ENCODE measurements at regions not wholly inside any gene's neighbourhood (a gene's known extent, or its start where the extent isn't known, plus 50 kb on each side); places are given as distances from the start of the nearest gene placed in this dataset.

DNA sequence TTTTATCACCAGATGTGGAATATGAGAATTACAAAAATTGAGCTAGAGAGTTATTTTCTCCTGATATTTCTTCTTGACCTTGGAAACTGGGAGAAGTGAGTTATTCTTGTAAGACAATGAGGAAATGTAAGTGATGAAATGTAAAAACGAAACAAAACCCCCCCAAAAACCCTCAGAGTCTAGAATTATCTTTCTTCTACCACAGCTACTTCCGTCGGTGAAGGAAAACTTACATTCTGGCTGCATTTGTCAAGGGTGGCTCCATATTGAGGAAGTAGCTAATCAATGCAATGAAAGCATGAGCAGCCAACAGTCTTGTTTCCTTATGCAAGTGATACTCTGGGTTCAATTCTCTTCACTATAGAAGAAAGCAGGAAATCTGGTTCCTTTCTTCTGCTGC, 661.7 kb upstream of the CITED2 start:
- ATAC-seq (ENCODE audit: low FRiP score), result no peak
- TF ChIP-seq, protein P1, sequence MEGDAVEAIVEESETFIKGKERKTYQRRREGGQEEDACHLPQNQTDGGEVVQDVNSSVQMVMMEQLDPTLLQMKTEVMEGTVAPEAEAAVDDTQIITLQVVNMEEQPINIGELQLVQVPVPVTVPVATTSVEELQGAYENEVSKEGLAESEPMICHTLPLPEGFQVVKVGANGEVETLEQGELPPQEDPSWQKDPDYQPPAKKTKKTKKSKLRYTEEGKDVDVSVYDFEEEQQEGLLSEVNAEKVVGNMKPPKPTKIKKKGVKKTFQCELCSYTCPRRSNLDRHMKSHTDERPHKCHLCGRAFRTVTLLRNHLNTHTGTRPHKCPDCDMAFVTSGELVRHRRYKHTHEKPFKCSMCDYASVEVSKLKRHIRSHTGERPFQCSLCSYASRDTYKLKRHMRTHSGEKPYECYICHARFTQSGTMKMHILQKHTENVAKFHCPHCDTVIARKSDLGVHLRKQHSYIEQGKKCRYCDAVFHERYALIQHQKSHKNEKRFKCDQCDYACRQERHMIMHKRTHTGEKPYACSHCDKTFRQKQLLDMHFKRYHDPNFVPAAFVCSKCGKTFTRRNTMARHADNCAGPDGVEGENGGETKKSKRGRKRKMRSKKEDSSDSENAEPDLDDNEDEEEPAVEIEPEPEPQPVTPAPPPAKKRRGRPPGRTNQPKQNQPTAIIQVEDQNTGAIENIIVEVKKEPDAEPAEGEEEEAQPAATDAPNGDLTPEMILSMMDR (IDR thresholded peaks at IDR 0.05), result no peak

DNA sequence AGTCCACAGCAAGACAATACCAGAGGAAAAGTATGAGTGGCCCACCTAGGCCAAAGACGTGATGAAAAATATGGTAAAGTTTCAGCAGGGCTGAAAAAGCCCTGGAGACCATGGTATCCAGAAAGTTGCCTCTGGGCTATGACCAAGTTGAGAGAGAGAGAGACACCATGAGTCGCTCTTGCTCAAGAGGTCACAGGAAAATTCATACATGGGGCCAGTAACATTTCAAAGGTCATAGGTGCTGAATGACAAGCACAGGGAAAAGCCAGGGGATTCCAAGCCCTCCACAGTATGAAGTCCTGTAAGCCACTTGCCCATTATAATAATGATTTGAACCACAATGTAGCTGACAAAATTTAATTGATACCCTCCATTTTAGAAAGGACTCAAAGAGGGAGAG, 657.7 kb upstream of the CITED2 start:
- ATAC-seq (ENCODE audit: low FRiP score) (no peak), DNase-seq (ENCODE audit: low spot score) (no peak)
- TF ChIP-seq, protein P1 (IDR thresholded peaks at IDR 0.05), result no peak

More for the DNA sequence above, 661.7 kb upstream of the CITED2 start:
- DNase-seq (ENCODE audit: low spot score), result no peak

DNA sequence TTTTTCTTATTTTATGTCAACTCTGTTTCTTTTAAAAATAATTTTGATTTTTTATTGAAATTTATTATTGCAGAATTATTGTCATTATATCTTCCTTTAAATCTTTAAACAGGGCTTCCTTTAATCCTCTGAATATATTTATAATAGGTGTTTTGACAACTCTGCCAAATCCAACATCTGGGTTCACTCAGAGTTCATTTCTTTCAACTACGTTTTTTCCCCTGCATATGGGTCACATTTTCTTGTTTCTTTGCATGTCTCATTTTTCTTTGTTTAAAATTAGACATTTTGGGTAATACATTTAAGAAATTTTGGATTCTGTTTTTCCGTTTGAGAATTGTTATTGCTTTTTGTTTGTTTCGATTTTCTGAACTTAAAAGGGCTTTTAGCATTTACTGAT, 655.1 kb upstream of the CITED2 start:
- DNase-seq (ENCODE audit: low spot score), result no peak
- ATAC-seq (ENCODE audit: low FRiP score), result no peak
- TF ChIP-seq, protein P1 (IDR thresholded peaks at IDR 0.05), result no peak

DNA sequence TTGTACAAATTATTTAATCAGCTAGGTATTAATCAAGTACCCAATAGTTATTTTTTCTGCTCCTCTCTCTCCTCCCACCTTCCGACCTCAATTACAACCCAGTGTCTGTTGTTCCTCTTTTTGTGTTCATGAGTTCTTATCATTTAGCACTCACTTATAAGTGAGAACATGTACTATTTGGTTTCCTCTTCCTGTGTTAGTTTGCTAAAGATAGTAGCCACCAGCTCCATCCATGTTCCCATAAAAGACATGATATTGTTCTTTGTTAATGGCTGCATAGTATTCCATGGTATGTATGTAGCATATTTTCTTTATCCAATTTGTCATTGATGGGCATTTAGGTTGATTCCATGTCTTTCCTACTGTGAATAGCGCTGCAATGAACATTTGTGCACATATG, 652.8 kb upstream of the CITED2 start:
- ATAC-seq (ENCODE audit: low FRiP score) (no peak), DNase-seq (ENCODE audit: low spot score) (no peak)
- TF ChIP-seq, protein P1 (IDR thresholded peaks at IDR 0.05), result no peak

DNA sequence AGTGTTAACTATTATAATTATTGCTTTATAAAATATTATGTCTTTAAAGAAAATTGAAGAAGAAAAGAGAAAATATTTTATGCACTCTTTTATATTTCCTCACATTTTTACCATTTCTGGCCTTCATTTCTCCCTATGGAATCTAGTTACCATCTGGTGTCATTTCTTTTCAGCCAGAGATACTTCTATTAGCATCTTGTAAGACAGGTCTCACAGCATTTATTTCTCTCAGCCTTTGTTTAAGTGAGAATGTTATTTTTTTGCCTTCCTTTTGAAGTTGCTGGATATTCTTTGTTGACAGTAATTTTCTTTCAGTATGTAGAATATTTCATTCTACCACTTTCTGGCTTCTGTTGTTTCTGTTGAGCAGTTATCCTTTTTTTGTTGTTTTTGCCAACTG, 652.1 kb upstream of the CITED2 start:
- TF ChIP-seq, protein P1 (IDR thresholded peaks at IDR 0.05), result no peak
- DNase-seq (ENCODE audit: low spot score) (no peak), ATAC-seq (ENCODE audit: low FRiP score) (no peak)

DNA sequence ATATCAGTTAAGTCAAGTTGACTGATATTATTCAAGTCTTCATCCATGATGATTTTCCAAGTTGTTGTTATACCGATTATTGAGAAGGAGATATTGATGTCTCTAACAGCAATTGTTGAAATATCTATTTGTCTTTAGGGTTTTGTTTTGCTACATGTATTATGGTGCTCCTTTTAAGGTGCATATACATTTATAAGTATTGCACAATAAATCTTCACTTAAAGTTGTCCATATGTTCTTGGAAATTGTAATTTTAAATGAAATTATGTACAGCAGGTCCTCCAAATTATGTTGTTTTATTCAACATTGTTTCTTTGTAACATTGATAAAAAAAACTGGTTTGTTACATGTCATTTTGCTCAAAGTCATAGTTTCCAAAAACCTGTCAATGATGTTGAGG, 650.7 kb upstream of the CITED2 start:
- ATAC-seq (ENCODE audit: low FRiP score) (no peak), DNase-seq (ENCODE audit: low spot score) (no peak)

DNA sequence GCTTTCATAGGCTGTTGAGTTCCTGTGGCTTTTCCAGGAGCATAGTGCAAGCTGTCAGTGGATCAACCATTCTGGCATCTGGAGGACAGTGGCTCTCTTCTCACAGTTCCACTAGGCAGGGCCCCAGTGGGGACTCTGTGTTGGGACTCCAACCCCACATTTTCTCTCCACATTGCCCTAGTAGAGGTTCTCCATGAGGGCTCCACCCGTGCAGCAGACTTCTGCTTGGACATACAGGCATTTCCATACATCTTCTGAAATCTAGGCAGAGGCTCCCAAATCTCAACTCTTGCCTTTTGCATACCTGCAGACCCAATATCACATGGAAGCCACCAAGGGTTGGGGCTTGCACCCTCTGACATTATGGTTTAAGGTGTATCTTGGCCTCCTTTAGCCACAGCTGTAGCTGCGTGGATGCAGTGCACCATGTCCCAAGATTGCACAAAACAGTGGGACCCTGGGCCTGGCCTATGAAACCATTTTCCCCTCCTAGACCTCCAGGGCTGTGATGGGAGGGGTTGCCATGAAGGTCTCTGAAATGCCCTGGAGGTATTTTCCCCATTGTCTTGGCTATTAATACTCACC, 645.9 kb upstream of the CITED2 start:
- no peak for DNase-seq (ENCODE audit: low spot score)
- no peak for ATAC-seq (ENCODE audit: low FRiP score)
- TF ChIP-seq, protein P1 (IDR thresholded peaks at IDR 0.05), result no peak

More for the DNA sequence above, 650.7 kb upstream of the CITED2 start:
- TF ChIP-seq, protein P1 (IDR thresholded peaks at IDR 0.05), result no peak
